Gastroesophageal sphincter (tissue), 4 donors: ENCODE measurements at regions not wholly inside any gene's neighbourhood (a gene's known extent, or its start where the extent isn't known, plus 50 kb on each side); places are given as distances from the start of the nearest gene placed in this dataset.

Source experiments
- ATAC-seq: fragments of 150-250 bp; one replicate; pipeline ENCODE4 v1.9.1; 2016; ENCODE audit warnings: mild to moderate bottlenecking, moderate library complexity
- H3K27ac ChIP-seq, 4 donors: fragments of 200-600 bp; sonication (generic) in 3 of 4; 1 replicate in 3 of 4; 2 replicates in 1 of 4; pipeline ENCODE4 v1.5.1; 2016 to 2019
- H3K27me3 ChIP-seq: fragments of 200-600 bp; sonication (generic); one replicate; pipeline ENCODE4 v1.5.1; 2019
- H3K36me3 ChIP-seq, 2 donors: fragments of 200-600 bp; sonication (generic); one replicate each; pipeline ENCODE4 v1.5.1; 2019; ENCODE audit warnings: control low read depth in 1 of 2
- H3K4me1 ChIP-seq, 3 donors: fragments of 200-600 bp; sonication (generic); 1 replicate in 2 of 3; 2 replicates in 1 of 3; pipeline ENCODE4 v1.5.1; 2016 to 2019; ENCODE audit warnings: control low read depth in 2 of 3
- H3K4me3 ChIP-seq, 2 donors: fragments of 200-600 bp; sonication (generic); one replicate each; pipeline ENCODE4 v1.5.1; 2019; ENCODE audit warnings: mild to moderate bottlenecking in 1 of 2, moderate library complexity in 1 of 2
- H3K9me3 ChIP-seq, 3 donors: fragments of 200-600 bp; sonication (generic); one replicate each; pipeline ENCODE4 v1.5.1; 2017 to 2019; ENCODE audit warnings: control low read depth in 2 of 3
- CTCF ChIP-seq, 4 experiments: fragments of 200-600 bp in 2 of 4; fragments of 450-650 bp in 2 of 4; sonication (generic) in 1 of 4; IDR thresholded peaks; one replicate each; pipeline ENCODE4 v1.5.1; 2017 to 2019; ENCODE audit warnings: antibody characterized with exemption in 4 of 4, mild to moderate bottlenecking in 2 of 4, moderate library complexity in 2 of 4
- EP300 ChIP-seq: sonication (generic); formaldehyde crosslinking; IDR thresholded peaks from one replicate; pipeline ENCODE4 v1.6.1; 2017; ENCODE audit warnings: antibody characterized with exemption, mild to moderate bottlenecking
- POLR2A ChIP-seq, 2 donors: fragments of 450-650 bp; IDR thresholded peaks; one replicate each; pipeline ENCODE4 v1.6.1; 2017; ENCODE audit warnings: antibody characterized with exemption in 2 of 2, mild to moderate bottlenecking in 2 of 2, moderate library complexity in 1 of 2
- POLR2AphosphoS5 ChIP-seq: sonication (generic); formaldehyde crosslinking; IDR thresholded peaks from one replicate; pipeline ENCODE4 v1.6.1; 2017; ENCODE audit warnings: antibody characterized with exemption
- WGBS, 2 donors: methylation state at CpG; one replicate each; pipeline ENCODE4 v1.1.5; 2018; ENCODE audit warnings: low coverage in 1 of 2; 5-methylcytosine and 5-hydroxymethylcytosine counted together

GRCh38 chr12:16475521-16475920 is 128.1 kb downstream of the MGST1 start:
- TF ChIP-seq POLR2A (IDR thresholded peaks at IDR 0.05) (no peak), POLR2AphosphoS5 (no peak), EP300 (no peak), CTCF (IDR thresholded peaks at IDR 0.05) (no peak)
- Histone ChIP-seq H3K9me3 (no peaks in the 10 kb centered on the region), H3K36me3 (no peaks in the 10 kb centered on the region), H3K4me1 (no peaks in the 10 kb centered on the region), H3K4me3 (no peak overlapping the region), H3K27ac (no peak overlapping the region), H3K27me3 (no peaks in the 10 kb centered on the region)
- WGBS, 2 donors: 71 to 78% methylated on average over 1 of the region's 1 CpG
- ATAC-seq: no peak

- WGBS, 2 donors: 86 to 87% methylated on average over 1 to 4 of the region's 4 CpGs
- ATAC-seq: no peak
- Histone ChIP-seq H3K4me1 (no peaks in the 10 kb centered on the region), H3K27me3 (no peaks in the 10 kb centered on the region), H3K36me3 (no peaks in the 10 kb centered on the region), H3K27ac (no peak overlapping the region), H3K9me3 (peaks cover 0 to 22% (median 0%) of the 10 kb centered on the region in 3 donors), H3K4me3 (no peak overlapping the region)
- TF ChIP-seq POLR2AphosphoS5 (no peak), POLR2A (IDR thresholded peaks at IDR 0.05) (no peak), EP300 (no peak)
Observed at GRCh38 chr12:16482726-16483125, 123.2 kb downstream of the LMO3 start.

GRCh38 chr12:16492240-16492639 is 113.7 kb downstream of the LMO3 start:
- no peak overlapping the region for H3K27ac ChIP-seq
- 72 to 88% methylated on average over 3 to 4 of the region's 4 CpGs for WGBS, 2 donors
- ATAC-seq: no peak
- H3K36me3 ChIP-seq: no peaks in the 10 kb centered on the region
- H3K27me3 ChIP-seq: no peaks in the 10 kb centered on the region
- no peak overlapping the region for H3K4me3 ChIP-seq
- TF ChIP-seq CTCF (IDR thresholded peaks at IDR 0.05) (no peak), POLR2A (IDR thresholded peaks at IDR 0.05) (no peak), EP300 (no peak), POLR2AphosphoS5 (no peak)
- no peaks in the 10 kb centered on the region for H3K9me3 ChIP-seq
- no peaks in the 10 kb centered on the region for H3K4me1 ChIP-seq

GRCh38 chr12:16492820-16493797 is 112.9 kb downstream of the LMO3 start:
- WGBS, 2 donors: 89 to 91% methylated on average over 2 to 4 of the region's 4 CpGs
- Histone ChIP-seq H3K4me3 (no peak overlapping the region), H3K36me3 (no peaks in the 10 kb centered on the region), H3K9me3 (no peaks in the 10 kb centered on the region), H3K27me3 (no peaks in the 10 kb centered on the region), H3K4me1 (no peaks in the 10 kb centered on the region), H3K27ac (no peak overlapping the region)
- TF ChIP-seq POLR2AphosphoS5 (no peak), CTCF (IDR thresholded peaks at IDR 0.05) (no peak), EP300 (no peak), POLR2A (IDR thresholded peaks at IDR 0.05) (no peak)
- no peak for ATAC-seq

GRCh38 chr12:16495196-16495595 is 110.8 kb downstream of the LMO3 start:
- Histone ChIP-seq H3K27ac (no peak overlapping the region), H3K36me3 (no peaks in the 10 kb centered on the region), H3K4me3 (no peak overlapping the region), H3K9me3 (no peaks in the 10 kb centered on the region), H3K27me3 (no peaks in the 10 kb centered on the region), H3K4me1 (no peaks in the 10 kb centered on the region)
- ATAC-seq: no peak
- WGBS, 2 donors: 90 to 100% methylated on average over 1 of the region's 1 CpG
- TF ChIP-seq POLR2A (IDR thresholded peaks at IDR 0.05): no peak
- no peak for TF ChIP-seq EP300
- TF ChIP-seq CTCF (IDR thresholded peaks at IDR 0.05): no peak
- no peak for TF ChIP-seq POLR2AphosphoS5
